Trophoblast cell (in vitro differentiated cells and primary cell): ENCODE measurements at regions not wholly inside any gene's neighbourhood (a gene's known extent, or its start where the extent isn't known, plus 50 kb on each side); places are given as distances from the start of the nearest gene placed in this dataset.

ENCODE experiments used
- DNase-seq, 2 donors: peaks; one replicate each; pipeline ENCODE4 v3.0.0-alpha.2; 2016
- H2AFZ ChIP-seq: 2 replicates; pipeline ENCODE4 v1.6.1; 2013; ENCODE audit warnings: low read length, moderate library complexity, mild to moderate bottlenecking; ENCODE audit not compliant: insufficient read depth, poor library complexity
- H2AK5ac ChIP-seq: 2 replicates; pipeline ENCODE4 v1.6.1; 2013; ENCODE audit warnings: mild to moderate bottlenecking, low read length
- H2BK120ac ChIP-seq: 2 replicates; pipeline ENCODE4 v1.6.1; 2013; ENCODE audit warnings: low read length, mild to moderate bottlenecking, moderate library complexity; ENCODE audit not compliant: insufficient read depth, poor library complexity
- H2BK12ac ChIP-seq: 2 replicates; pipeline ENCODE4 v1.6.1; 2013; ENCODE audit warnings: mild to moderate bottlenecking, low read length, moderate library complexity
- H2BK5ac ChIP-seq: 2 replicates; pipeline ENCODE4 v1.6.1; 2013; ENCODE audit warnings: low read length, low read depth, moderate library complexity, mild to moderate bottlenecking; ENCODE audit not compliant: poor library complexity
- H3K14ac ChIP-seq: 2 replicates; pipeline ENCODE4 v1.6.1; 2013; ENCODE audit warnings: mild to moderate bottlenecking, low read length
- H3K18ac ChIP-seq: 2 replicates; pipeline ENCODE4 v1.6.1; 2013; ENCODE audit warnings: mild to moderate bottlenecking, low read length
- H3K23ac ChIP-seq: 2 replicates; pipeline ENCODE4 v1.6.1; 2013; ENCODE audit warnings: low read length
- H3K27ac ChIP-seq: 2 replicates; pipeline ENCODE4 v1.5.1; 2013; ENCODE audit warnings: low read depth, mild to moderate bottlenecking, inconsistent platforms, low read length, moderate library complexity
- H3K27me3 ChIP-seq: 2 replicates; pipeline ENCODE4 v1.6.1; 2013; ENCODE audit warnings: inconsistent platforms, mild to moderate bottlenecking, low read length, moderate library complexity; ENCODE audit not compliant: insufficient read depth
- H3K36me3 ChIP-seq, 2 experiments: 1 replicate in 1 of 2; 2 replicates in 1 of 2; pipeline ENCODE4 v1.6.1; 2013; ENCODE audit warnings: low read length in 2 of 2, mild to moderate bottlenecking in 2 of 2, moderate library complexity in 1 of 2; ENCODE audit not compliant: insufficient read depth in 2 of 2, control insufficient read depth in 1 of 2
- H3K4ac ChIP-seq: 2 replicates; pipeline ENCODE4 v1.6.1; 2013; ENCODE audit warnings: low read depth, mild to moderate bottlenecking, low read length, moderate library complexity
- H3K4me1 ChIP-seq, 2 experiments: 1 replicate in 1 of 2; 2 replicates in 1 of 2; pipeline ENCODE4 v1.6.1; 2013; ENCODE audit warnings: low read length in 2 of 2, mild to moderate bottlenecking in 2 of 2, moderate library complexity in 1 of 2; ENCODE audit not compliant: insufficient read depth in 2 of 2, control insufficient read depth in 1 of 2
- H3K4me2 ChIP-seq: 2 replicates; pipeline ENCODE4 v1.6.1; 2013; ENCODE audit warnings: inconsistent platforms, mild to moderate bottlenecking, low read length, moderate library complexity
- H3K4me3 ChIP-seq: 2 replicates; pipeline ENCODE4 v1.5.1; 2013; ENCODE audit warnings: mild to moderate bottlenecking, low read depth, low read length, inconsistent platforms
- H3K79me1 ChIP-seq: one replicate; pipeline ENCODE4 v1.6.1; 2013; ENCODE audit warnings: low read length
- H3K79me2 ChIP-seq: 2 replicates; pipeline ENCODE4 v1.6.1; 2013; ENCODE audit warnings: low read length, mild to moderate bottlenecking; ENCODE audit not compliant: control insufficient read depth, insufficient read depth, poor library complexity
- H3K9ac ChIP-seq: 2 replicates; pipeline ENCODE4 v1.6.1; 2013; ENCODE audit warnings: mild to moderate bottlenecking, low read length
- H3K9me3 ChIP-seq: 2 replicates; pipeline ENCODE4 v1.6.1; 2013; ENCODE audit warnings: low read depth, mild to moderate bottlenecking, control low read depth, inconsistent platforms, low read length; ENCODE audit not compliant: insufficient read depth
- H4K12ac ChIP-seq: 2 replicates; pipeline ENCODE4 v1.6.1; 2013; ENCODE audit warnings: low read depth, mild to moderate bottlenecking, low read length, moderate library complexity
- H4K8ac ChIP-seq: 2 replicates; pipeline ENCODE4 v1.6.1; 2013; ENCODE audit warnings: low read depth, mild to moderate bottlenecking, low read length, moderate library complexity
- H4K91ac ChIP-seq: one replicate; pipeline ENCODE4 v1.6.1; 2013; ENCODE audit warnings: low read depth, mild to moderate bottlenecking, low read length, moderate library complexity
- WGBS: extraction: QIAGEN DNeasy Blood & Tissue Kit; methylation state at CpG from one replicate; pipeline ENCODE4 v1.1.7; 2013; ENCODE audit warnings: missing lambda C conversion rate; ENCODE audit not compliant: insufficient read length, insufficient coverage; ENCODE audit errors: extremely low coverage; 5-methylcytosine and 5-hydroxymethylcytosine counted together

DNA sequence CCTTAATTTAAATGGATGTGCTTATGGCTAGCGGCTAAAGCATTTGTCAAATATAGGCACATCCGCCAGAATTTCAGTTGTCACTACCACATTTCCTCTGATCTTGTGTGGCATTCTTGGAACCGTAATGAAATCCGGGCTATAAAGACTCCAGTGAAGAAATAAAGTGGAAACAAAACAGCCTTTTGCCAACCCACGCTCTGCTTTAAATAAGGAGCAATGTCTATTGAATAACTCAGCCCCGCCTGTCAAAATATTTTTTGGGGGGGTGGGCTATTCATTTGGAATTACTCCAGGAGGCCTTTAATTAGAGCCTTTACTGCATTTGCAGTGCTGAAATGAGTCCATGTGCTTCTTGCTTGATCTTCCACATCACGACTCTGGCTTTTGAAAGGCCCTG, 179.6 kb upstream of the RPH3A start:
- no peak overlapping the region for H2BK120ac ChIP-seq
- no peak overlapping the region for H2BK5ac ChIP-seq
- no peaks in the 10 kb centered on the region for H3K27me3 ChIP-seq
- H2BK12ac ChIP-seq, result no peak overlapping the region
- no peaks in the 10 kb centered on the region for H3K79me1 ChIP-seq
- no peak for DNase-seq
- H2AFZ ChIP-seq, result no peak overlapping the region
- no CpG with 5 or more reads among the region's 7 CpGs for WGBS
- H4K8ac ChIP-seq, result no peak overlapping the region
- no peak overlapping the region for H3K14ac ChIP-seq
- H3K9ac ChIP-seq, result no peak overlapping the region
- no peaks in the 10 kb centered on the region for H3K4me1 ChIP-seq
- no peak overlapping the region for H3K27ac ChIP-seq
- H3K79me2 ChIP-seq, result no peaks in the 10 kb centered on the region
- no peak overlapping the region for H3K23ac ChIP-seq
- H4K12ac ChIP-seq, result no peak overlapping the region
- H3K4me2 ChIP-seq, result no peak overlapping the region
- H3K4ac ChIP-seq, result no peak overlapping the region
- no peak overlapping the region for H4K91ac ChIP-seq
- no peak overlapping the region for H3K4me3 ChIP-seq
- H3K9me3 ChIP-seq, result no peaks in the 10 kb centered on the region
- H3K18ac ChIP-seq, result no peak overlapping the region
- H2AK5ac ChIP-seq, result no peak overlapping the region
- no peaks in the 10 kb centered on the region for H3K36me3 ChIP-seq

DNA sequence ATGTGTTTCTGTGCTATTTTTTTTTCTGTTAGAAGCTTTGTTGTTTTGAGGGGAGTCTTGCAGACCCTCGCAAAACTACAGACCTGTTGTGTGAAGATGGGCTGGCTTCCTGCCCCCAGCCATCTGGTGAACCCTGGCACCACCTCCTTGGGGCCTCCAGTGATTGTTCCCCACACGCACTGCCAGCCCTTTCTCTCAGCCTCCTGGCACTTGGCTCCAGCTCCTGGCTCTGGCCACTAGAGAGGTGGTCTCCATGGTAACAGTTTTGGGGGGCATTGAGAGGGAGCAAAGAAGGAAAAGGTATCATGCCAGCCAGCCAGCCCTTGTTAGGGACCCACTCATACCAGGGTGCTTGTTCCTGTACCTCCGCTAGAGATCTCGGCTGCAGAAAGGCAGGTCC, 176.4 kb upstream of the RPH3A start:
- no peaks in the 10 kb centered on the region for H3K27me3 ChIP-seq
- no peak overlapping the region for H3K27ac ChIP-seq
- H4K8ac ChIP-seq, result no peak overlapping the region

DNA sequence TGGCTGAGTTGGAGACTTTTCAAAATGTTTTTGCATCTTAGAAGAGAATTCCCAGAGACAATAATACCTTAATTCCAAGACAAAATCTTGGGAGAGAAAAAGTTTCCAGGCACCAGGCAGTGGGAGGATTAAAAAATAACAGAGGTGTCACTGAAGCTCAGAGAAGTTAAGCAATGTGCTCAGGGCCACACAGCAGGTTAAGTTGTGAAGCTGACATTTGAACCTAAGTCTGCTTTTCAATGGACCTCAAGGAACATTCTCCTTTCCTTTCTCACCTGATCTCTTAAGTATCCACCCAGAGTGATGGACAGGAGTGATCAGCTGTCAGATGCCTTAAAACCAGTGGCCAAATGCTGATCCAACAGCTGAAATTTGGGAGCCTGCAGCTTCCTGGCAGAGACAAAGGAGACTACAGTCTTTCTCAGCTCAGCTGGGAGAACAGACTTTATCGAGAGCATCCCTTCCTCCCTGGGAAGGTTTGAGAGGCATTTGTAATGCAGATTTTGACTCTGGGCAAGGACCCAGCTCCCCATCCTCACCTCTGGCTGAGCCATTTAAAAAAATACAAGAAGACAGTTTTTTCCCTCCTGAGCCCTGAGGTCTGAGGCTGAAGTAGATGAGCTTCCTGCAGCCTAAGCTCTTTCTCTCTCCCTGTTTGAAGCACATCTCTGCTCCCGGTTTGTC, 174.9 kb upstream of the RPH3A start:
- DNase-seq, result no peak
- H3K27ac ChIP-seq, result no peak overlapping the region
- no peaks in the 10 kb centered on the region for H3K9me3 ChIP-seq
- no peak overlapping the region for H3K23ac ChIP-seq
- no peak overlapping the region for H3K18ac ChIP-seq
- no peak overlapping the region for H4K12ac ChIP-seq
- no peak overlapping the region for H2AK5ac ChIP-seq
- H3K79me2 ChIP-seq, result no peaks in the 10 kb centered on the region
- H2AFZ ChIP-seq, result no peak overlapping the region
- no peak overlapping the region for H3K9ac ChIP-seq
- no peak overlapping the region for H4K91ac ChIP-seq
- no peaks in the 10 kb centered on the region for H3K79me1 ChIP-seq
- H3K4me1 ChIP-seq, result no peaks in the 10 kb centered on the region
- H2BK5ac ChIP-seq, result no peak overlapping the region
- H3K27me3 ChIP-seq, result no peaks in the 10 kb centered on the region
- H3K4ac ChIP-seq, result no peak overlapping the region
- H2BK12ac ChIP-seq, result no peak overlapping the region
- H3K14ac ChIP-seq, result no peak overlapping the region
- no peak overlapping the region for H3K4me3 ChIP-seq
- H4K8ac ChIP-seq, result no peak overlapping the region
- H3K4me2 ChIP-seq, result no peak overlapping the region
- no peak overlapping the region for H2BK120ac ChIP-seq
- no CpG with 5 or more reads among the region's 2 CpGs for WGBS
- no peaks in the 10 kb centered on the region for H3K36me3 ChIP-seq

More for the DNA sequence above, 176.4 kb upstream of the RPH3A start:
- Histone ChIP-seq H2BK5ac (no peak overlapping the region), H2BK120ac (no peak overlapping the region), H4K91ac (no peak overlapping the region), H2AFZ (no peak overlapping the region), H3K4me2 (no peak overlapping the region), H3K4me1 (no peaks in the 10 kb centered on the region), H3K14ac (no peak overlapping the region), H3K9me3 (no peaks in the 10 kb centered on the region), H3K4ac (no peak overlapping the region), H3K23ac (no peak overlapping the region), H3K18ac (no peak overlapping the region), H2AK5ac (no peak overlapping the region), H3K4me3 (no peak overlapping the region), H3K9ac (no peak overlapping the region), H3K36me3 (no peaks in the 10 kb centered on the region), H4K12ac (no peak overlapping the region), H3K79me2 (no peaks in the 10 kb centered on the region), H3K79me1 (no peaks in the 10 kb centered on the region), H2BK12ac (no peak overlapping the region)
- DNase-seq, result no peak
- no CpG with 5 or more reads among the region's 4 CpGs for WGBS

DNA sequence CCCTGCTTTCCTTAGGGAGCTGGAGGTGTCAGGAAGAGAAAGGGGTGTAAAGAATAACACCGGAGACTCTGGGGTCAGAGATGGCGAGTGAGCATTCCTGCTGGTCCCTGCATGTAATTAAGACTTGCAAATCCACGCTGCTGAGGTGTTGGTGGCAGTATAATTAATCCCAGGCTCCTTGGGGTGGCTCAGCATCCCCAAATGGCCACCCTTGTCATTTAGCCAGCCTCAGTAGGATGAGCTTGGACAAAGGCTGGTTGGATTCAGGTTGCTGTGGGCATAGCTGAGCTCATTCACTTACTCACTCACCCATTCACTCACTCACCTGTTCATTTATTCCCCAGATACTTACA, 174.4 kb upstream of the RPH3A start:
- H2BK12ac ChIP-seq, result no peak overlapping the region
- H2BK5ac ChIP-seq, result no peak overlapping the region
- H3K4me1 ChIP-seq, result no peaks in the 10 kb centered on the region
- H3K79me2 ChIP-seq, result no peaks in the 10 kb centered on the region
- no peak overlapping the region for H4K91ac ChIP-seq
- no peaks in the 10 kb centered on the region for H3K36me3 ChIP-seq
- no peak overlapping the region for H3K18ac ChIP-seq
- no peak overlapping the region for H3K4ac ChIP-seq
- no peak overlapping the region for H3K9ac ChIP-seq
- DNase-seq, result no peak
- H3K14ac ChIP-seq, result no peak overlapping the region
- H3K4me3 ChIP-seq, result no peak overlapping the region
- no peaks in the 10 kb centered on the region for H3K27me3 ChIP-seq
- H2AFZ ChIP-seq, result no peak overlapping the region
- H2AK5ac ChIP-seq, result no peak overlapping the region
- no peaks in the 10 kb centered on the region for H3K9me3 ChIP-seq
- H3K27ac ChIP-seq, result no peak overlapping the region
- H4K12ac ChIP-seq, result no peak overlapping the region
- no peak overlapping the region for H2BK120ac ChIP-seq
- no peak overlapping the region for H3K23ac ChIP-seq
- WGBS, result no CpG with 5 or more reads among the region's 3 CpGs
- H3K4me2 ChIP-seq, result no peak overlapping the region
- no peaks in the 10 kb centered on the region for H3K79me1 ChIP-seq
- H4K8ac ChIP-seq, result no peak overlapping the region
